Superior temporal gyrus (tissue), 1 donor: ENCODE measurements at regions not wholly inside any gene's neighbourhood (a gene's known extent, or its start where the extent isn't known, plus 50 kb on each side); places are given as distances from the start of the nearest gene placed in this dataset.
A peak's percentile ranks its signal among the peaks of the same experiment; 100 is the strongest.

Experiments
- DNase-seq: peaks from one replicate; pipeline ENCODE4 v3.0.0-alpha.2; 2016; ENCODE audit errors: extremely low spot score

GRCh38 chr2:234306426-234307173 lies 190.3 kb downstream of the ARL4C start:
- no peak for DNase-seq

GRCh38 chr2:234305846-234306245 lies 191.0 kb downstream of the ARL4C start:
- no peak for DNase-seq

GRCh38 chr2:234304950-234305349 lies 191.9 kb downstream of the ARL4C start:
- DNase-seq = no peak

GRCh38 chr2:234302664-234302991 lies 194.3 kb downstream of the ARL4C start:
- no peak for DNase-seq

- no peak for DNase-seq
Observed at GRCh38 chr2:234300932-234301823, 195.7 kb downstream of the ARL4C start.

GRCh38 chr2:234300391-234300925 lies 196.4 kb downstream of the ARL4C start:
- DNase-seq = no peak

- no peak for DNase-seq
Observed at GRCh38 chr2:234298918-234299317, 198.0 kb downstream of the ARL4C start.

- DNase-seq = no peak
Observed at GRCh38 chr2:234296991-234297390, 199.9 kb downstream of the ARL4C start.

GRCh38 chr2:234293973-234294372 lies 202.9 kb downstream of the ARL4C start:
- no peak for DNase-seq

GRCh38 chr2:234292962-234293243 lies 204.0 kb downstream of the ARL4C start:
- DNase-seq = no peak

GRCh38 chr2:234292205-234292961 lies 204.5 kb downstream of the ARL4C start:
- DNase-seq = no peak

GRCh38 chr2:234291765-234292204 lies 205.1 kb downstream of the ARL4C start:
- DNase-seq = no peak

- no peak for DNase-seq
Observed at GRCh38 chr2:234290671-234291070, 206.2 kb downstream of the ARL4C start.

GRCh38 chr2:234289834-234290590 lies 206.9 kb downstream of the ARL4C start:
- no peak for DNase-seq

- peak; percentile 70 for DNase-seq
Observed at GRCh38 chr2:234288974-234289455, 207.9 kb downstream of the ARL4C start.

GRCh38 chr2:234287650-234288049 lies 209.2 kb downstream of the ARL4C start:
- no peak for DNase-seq

- no peak for DNase-seq
Observed at GRCh38 chr2:234286956-234287355, 209.9 kb downstream of the ARL4C start.

GRCh38 chr2:234286118-234286598 lies 210.7 kb downstream of the ARL4C start:
- DNase-seq = no peak

GRCh38 chr2:234285541-234285940 lies 211.3 kb downstream of the ARL4C start:
- DNase-seq = no peak

GRCh38 chr2:234279637-234280036 lies 217.2 kb downstream of the ARL4C start:
- DNase-seq = no peak
